Skeletal muscle tissue (tissue), 3 donors: ENCODE measurements at regions not wholly inside any gene's neighbourhood (a gene's known extent, or its start where the extent isn't known, plus 50 kb on each side); places are given as distances from the start of the nearest gene placed in this dataset.
"Not testable (repeated sequence)": the region's sequence is repeated elsewhere in the genome, so short reads cannot be mapped to it uniquely, and the experiment has no call there.

Experiments
- H3K27ac ChIP-seq: one replicate; pipeline ENCODE4 v1.7.0; 2013; ENCODE audit warnings: mild to moderate bottlenecking, low read depth, low read length, inconsistent platforms
- H3K27me3 ChIP-seq, 3 donors: one replicate each; pipeline ENCODE4 v1.7.0; 2013; ENCODE audit warnings: low read length in 3 of 3; ENCODE audit not compliant: control insufficient read depth in 3 of 3, insufficient read depth in 3 of 3
- H3K36me3 ChIP-seq, 3 donors: one replicate each; pipeline ENCODE4 v1.7.0; 2013; ENCODE audit warnings: low read length in 3 of 3; ENCODE audit not compliant: control insufficient read depth in 3 of 3, insufficient read depth in 3 of 3
- H3K4me1 ChIP-seq, 3 donors: one replicate each; pipeline ENCODE4 v1.7.0; 2013; ENCODE audit warnings: low read length in 3 of 3, mild to moderate bottlenecking in 3 of 3; ENCODE audit not compliant: control insufficient read depth in 3 of 3, insufficient read depth in 3 of 3
- H3K4me3 ChIP-seq, 3 donors: one replicate each; pipeline ENCODE4 v1.7.0; 2013; ENCODE audit warnings: low read length in 3 of 3
- H3K9ac ChIP-seq, 3 donors: one replicate each; pipeline ENCODE4 v1.7.0; 2013; ENCODE audit warnings: low read length in 3 of 3, mild to moderate bottlenecking in 3 of 3, moderate library complexity in 2 of 3, low read depth in 1 of 3
- H3K9me3 ChIP-seq, 3 donors: one replicate each; pipeline ENCODE4 v1.7.0; 2013; ENCODE audit warnings: low read length in 3 of 3; ENCODE audit not compliant: control insufficient read depth in 3 of 3
- donor health status: Osteomylitis.

GRCh38 chr10:109737009-109737408 is 186.3 kb downstream of the XPNPEP1 start:
- H3K9ac ChIP-seq = no peak overlapping the region
- no peaks in the 10 kb centered on the region for H3K9me3 ChIP-seq
- H3K27me3 ChIP-seq = no peaks in the 10 kb centered on the region
- no peaks in the 10 kb centered on the region for H3K36me3 ChIP-seq
- no peak overlapping the region for H3K4me3 ChIP-seq
- no peak overlapping the region for H3K27ac ChIP-seq
- no peaks in the 10 kb centered on the region for H3K4me1 ChIP-seq

- no peak overlapping the region for H3K27ac ChIP-seq
- H3K4me3 ChIP-seq = no peak overlapping the region
- H3K9me3 ChIP-seq = no peaks in the 10 kb centered on the region
- no peak overlapping the region for H3K9ac ChIP-seq
- H3K27me3 ChIP-seq = no peaks in the 10 kb centered on the region
- H3K36me3 ChIP-seq = no peaks in the 10 kb centered on the region
- no peaks in the 10 kb centered on the region for H3K4me1 ChIP-seq
These were observed 187.5 kb downstream of the XPNPEP1 start for GRCh38 chr10:109735776-109736175.

GRCh38 chr10:109732254-109732965 is 190.9 kb downstream of the XPNPEP1 start:
- H3K9ac ChIP-seq = no peak overlapping the region

DNA sequence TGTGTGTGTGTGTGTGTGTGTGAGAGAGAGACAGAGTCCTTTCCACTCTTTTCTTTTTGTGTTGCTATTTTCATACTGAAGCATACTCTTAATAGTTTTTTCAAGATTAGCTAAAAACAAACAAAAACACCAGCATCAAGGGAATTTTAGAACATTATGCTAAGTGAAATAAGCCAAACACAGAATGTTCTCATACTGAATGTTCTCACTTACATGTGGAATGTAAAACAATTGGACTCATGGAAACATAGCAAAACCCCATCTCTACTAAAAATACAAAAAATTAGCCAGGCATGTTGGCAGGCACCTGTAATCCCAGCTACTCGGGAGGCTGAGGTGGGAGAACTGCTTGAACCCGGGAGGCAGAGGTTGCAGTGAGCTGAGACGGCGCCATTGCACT is 193.4 kb downstream of the XPNPEP1 start:
- H3K27me3 ChIP-seq, H3K9me3 ChIP-seq, H3K36me3 ChIP-seq, H3K4me3 ChIP-seq, H3K4me1 ChIP-seq, H3K27ac ChIP-seq, H3K9ac ChIP-seq: not testable (repeated sequence)

More at GRCh38 chr10:109732254-109732965, 190.9 kb downstream of the XPNPEP1 start:
- Histone ChIP-seq H3K36me3 (no peaks in the 10 kb centered on the region), H3K4me3 (no peak overlapping the region), H3K4me1 (no peaks in the 10 kb centered on the region), H3K27me3 (no peaks in the 10 kb centered on the region), H3K27ac (no peak overlapping the region), H3K9me3 (no peaks in the 10 kb centered on the region)

DNA sequence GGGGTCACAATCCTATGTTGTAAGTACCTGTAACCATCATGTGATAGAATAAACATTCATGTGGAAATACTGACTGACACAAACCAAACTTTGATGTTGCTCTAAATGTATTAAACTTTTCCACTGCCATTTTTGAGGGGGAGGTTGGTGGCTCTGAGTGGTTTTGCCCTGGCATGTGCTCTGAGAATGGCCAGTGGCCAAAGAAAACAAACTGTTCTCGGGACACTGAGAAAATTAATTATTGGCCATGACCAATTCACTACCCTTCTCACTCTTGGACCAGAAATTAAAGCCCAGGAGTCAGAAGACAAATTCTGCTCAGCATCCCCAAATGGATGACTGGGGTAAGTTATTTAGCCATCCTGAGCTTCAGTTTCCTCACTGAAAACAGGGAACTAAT is 195.9 kb downstream of the XPNPEP1 start:
- no peaks in the 10 kb centered on the region for H3K4me1 ChIP-seq
- H3K9ac ChIP-seq = no peak overlapping the region
- no peak overlapping the region for H3K4me3 ChIP-seq
- H3K27ac ChIP-seq = no peak overlapping the region
- H3K9me3 ChIP-seq = no peaks in the 10 kb centered on the region
- H3K27me3 ChIP-seq = no peaks in the 10 kb centered on the region
- no peaks in the 10 kb centered on the region for H3K36me3 ChIP-seq

- no peaks in the 10 kb centered on the region for H3K4me1 ChIP-seq
- H3K9me3 ChIP-seq = no peaks in the 10 kb centered on the region
- no peak overlapping the region for H3K27ac ChIP-seq
- H3K9ac ChIP-seq = no peak overlapping the region
- no peak overlapping the region for H3K4me3 ChIP-seq
- no peaks in the 10 kb centered on the region for H3K36me3 ChIP-seq
- H3K27me3 ChIP-seq = no peaks in the 10 kb centered on the region
These were observed 196.8 kb downstream of the XPNPEP1 start for GRCh38 chr10:109726473-109726872.

GRCh38 chr10:109723305-109723704 is 200.0 kb downstream of the XPNPEP1 start:
- Histone ChIP-seq H3K27me3 (no peaks in the 10 kb centered on the region), H3K36me3 (no peaks in the 10 kb centered on the region), H3K27ac (no peak overlapping the region), H3K4me3 (no peak overlapping the region), H3K9ac (no peak overlapping the region), H3K4me1 (no peaks in the 10 kb centered on the region), H3K9me3 (no peaks in the 10 kb centered on the region)

- Histone ChIP-seq H3K9ac (no peak overlapping the region), H3K36me3 (no peaks in the 10 kb centered on the region), H3K9me3 (no peaks in the 10 kb centered on the region), H3K27ac (no peak overlapping the region), H3K27me3 (no peaks in the 10 kb centered on the region), H3K4me3 (no peak overlapping the region), H3K4me1 (no peaks in the 10 kb centered on the region)
These were observed 201.8 kb downstream of the XPNPEP1 start for GRCh38 chr10:109721453-109722064.

DNA sequence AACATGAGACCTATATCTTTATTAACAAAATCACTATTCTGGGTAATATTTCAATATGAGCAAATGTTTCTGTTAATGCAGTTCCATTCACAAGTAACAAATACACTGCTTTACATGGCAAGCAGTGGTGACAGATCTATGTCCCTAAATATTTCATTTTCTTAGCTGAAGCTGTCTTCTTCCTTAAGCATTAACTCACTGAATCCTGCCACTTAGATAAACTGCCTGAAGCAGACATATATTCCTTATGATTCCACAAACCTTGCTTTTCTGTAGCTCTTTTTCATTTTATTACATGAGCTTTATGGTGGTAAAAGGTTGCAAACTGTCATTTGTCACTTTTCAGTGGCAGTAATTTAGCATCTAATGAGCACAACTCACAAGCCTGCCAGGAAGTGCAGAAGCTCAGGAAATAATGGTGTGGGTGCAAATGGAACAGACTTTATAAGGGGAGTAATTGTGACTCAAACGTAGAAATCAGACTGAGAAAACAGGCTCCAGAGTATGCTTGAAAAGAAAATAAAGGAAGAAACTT is 217.2 kb downstream of the XPNPEP1 start:
- Histone ChIP-seq H3K36me3 (no peaks in the 10 kb centered on the region), H3K4me1 (no peaks in the 10 kb centered on the region), H3K9ac (no peak overlapping the region), H3K4me3 (no peak overlapping the region), H3K27ac (no peak overlapping the region), H3K9me3 (no peaks in the 10 kb centered on the region), H3K27me3 (no peaks in the 10 kb centered on the region)

DNA sequence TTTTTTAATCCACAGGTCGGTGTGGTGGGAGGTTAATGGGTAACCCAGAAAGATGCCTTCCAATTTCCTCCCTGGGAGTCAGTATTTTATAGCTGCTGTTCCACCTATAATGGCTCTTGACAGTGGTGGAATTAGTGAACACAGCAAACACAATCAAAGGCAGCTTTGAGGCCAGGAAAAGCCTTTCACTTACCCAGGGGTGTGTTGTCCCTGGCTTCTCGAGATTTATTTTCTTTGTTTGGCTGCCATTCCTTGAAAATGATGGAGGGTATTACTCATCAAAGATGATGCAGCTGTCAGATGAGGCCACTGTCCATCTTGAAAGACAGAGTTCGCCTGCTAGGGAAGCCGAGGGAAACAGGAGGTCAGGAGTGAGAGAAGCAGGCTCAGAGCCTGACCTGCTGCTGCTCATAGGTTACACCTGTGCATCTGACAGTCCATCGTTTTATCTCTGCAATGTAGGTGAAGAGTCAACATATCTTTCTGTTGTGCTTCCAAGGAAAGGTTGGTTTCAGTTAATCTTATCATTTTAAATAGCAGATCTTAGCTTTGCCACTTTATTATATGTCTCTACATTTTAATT is 221.6 kb downstream of the XPNPEP1 start:
- H3K9ac ChIP-seq = no peak overlapping the region
- H3K27me3 ChIP-seq = no peaks in the 10 kb centered on the region
- no peaks in the 10 kb centered on the region for H3K9me3 ChIP-seq
- no peaks in the 10 kb centered on the region for H3K4me1 ChIP-seq
- H3K4me3 ChIP-seq = no peak overlapping the region
- H3K27ac ChIP-seq = no peak overlapping the region
- H3K36me3 ChIP-seq = no peaks in the 10 kb centered on the region
